Pulmonary artery endothelial cell (primary cell): ENCODE measurements at regions not wholly inside any gene's neighbourhood (a gene's known extent, or its start where the extent isn't known, plus 50 kb on each side); places are given as distances from the start of the nearest gene placed in this dataset.

Experiments
- DNase-seq: peaks from one replicate; pipeline ENCODE4 v3.0.0-alpha.2; 2011; ENCODE audit warnings: low read depth, low spot score

DNA sequence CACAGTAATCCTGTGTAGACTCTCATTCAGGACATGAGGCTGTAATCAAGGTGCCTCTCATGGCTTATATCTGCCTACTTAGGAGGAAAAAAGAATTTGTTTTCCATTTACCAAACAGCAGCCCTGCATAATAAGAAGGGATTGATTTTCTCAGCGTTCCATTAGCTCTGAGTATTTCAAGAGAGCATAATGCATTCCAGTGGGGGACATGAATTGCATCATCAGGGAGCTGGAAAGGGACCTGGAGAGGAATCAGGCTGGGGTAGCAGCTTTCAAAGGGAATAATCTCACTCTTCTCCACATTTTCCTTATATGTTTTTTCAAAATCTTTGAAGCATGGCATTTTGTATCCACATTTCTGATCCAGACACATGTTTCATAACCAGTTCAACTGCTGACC, 150.6 kb upstream of the ANKRD28 start:
- no peak for DNase-seq

DNA sequence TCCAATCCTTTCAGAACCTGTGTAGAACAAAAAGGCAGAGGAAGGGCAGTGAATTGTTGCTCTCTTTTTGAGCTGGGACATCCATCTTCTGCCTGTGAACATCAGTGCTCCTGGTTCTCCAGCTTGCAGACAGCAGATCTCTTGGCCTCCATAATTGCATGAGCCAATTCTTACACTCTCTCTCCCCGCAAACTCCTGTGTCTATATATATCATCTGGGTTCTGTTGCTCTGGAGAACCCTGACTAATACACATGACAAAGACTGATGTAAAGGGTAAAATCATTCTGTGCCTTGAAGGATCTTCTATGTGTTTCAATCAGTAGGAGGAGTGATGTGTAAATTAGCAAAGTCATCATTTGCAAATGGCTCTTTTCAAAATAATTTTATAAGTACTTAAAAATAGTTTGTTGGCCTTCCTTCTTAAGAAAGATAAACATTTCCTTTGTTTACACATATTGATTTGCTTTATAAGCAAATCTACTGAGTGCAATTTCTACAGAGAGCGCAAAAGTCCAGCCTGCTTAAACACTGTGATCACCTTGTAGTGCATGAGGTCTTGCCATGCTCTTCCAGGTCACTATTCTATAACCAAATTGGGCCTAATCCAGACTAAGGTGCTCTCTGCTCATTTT, 154.9 kb upstream of the ANKRD28 start:
- DNase-seq = no peak

DNA sequence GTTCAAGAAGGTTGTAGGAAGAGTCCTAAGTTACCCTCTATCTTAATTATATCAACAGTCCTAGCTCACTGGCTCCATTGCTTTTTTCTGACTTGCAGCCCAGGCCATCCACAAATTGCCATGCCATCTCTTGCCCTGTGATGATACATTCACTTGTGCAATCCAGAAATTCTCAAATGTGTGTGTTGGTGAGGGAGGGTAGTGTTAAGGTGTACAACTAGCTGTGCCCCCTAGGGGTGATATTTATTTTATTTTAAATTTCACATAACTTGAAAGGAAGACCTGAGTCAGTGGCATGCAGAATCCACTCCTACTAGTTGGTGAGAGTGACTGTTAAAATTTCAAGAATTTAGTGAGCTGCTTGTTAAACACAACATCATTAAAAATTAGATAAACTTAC, 156.1 kb upstream of the ANKRD28 start:
- DNase-seq = no peak

DNA sequence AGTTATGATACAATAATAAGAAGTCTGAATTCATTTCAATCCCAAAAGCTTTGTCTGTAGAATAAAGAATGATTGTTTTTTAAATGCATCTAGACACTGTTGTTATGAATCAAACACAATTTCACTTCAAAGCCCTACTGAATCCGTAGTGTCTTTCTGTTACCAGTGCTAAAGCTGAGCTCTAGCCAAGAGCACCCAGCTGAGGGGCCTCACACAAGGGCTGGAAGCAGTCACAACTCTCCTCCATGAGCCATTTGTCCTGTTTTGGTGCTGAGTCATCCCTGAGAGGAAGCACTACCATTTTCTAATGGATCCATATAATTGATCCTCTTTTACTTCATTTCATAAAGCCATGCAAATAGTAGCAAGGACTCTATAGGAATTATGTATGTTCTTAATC, 158.2 kb upstream of the ANKRD28 start:
- DNase-seq = no peak

DNA sequence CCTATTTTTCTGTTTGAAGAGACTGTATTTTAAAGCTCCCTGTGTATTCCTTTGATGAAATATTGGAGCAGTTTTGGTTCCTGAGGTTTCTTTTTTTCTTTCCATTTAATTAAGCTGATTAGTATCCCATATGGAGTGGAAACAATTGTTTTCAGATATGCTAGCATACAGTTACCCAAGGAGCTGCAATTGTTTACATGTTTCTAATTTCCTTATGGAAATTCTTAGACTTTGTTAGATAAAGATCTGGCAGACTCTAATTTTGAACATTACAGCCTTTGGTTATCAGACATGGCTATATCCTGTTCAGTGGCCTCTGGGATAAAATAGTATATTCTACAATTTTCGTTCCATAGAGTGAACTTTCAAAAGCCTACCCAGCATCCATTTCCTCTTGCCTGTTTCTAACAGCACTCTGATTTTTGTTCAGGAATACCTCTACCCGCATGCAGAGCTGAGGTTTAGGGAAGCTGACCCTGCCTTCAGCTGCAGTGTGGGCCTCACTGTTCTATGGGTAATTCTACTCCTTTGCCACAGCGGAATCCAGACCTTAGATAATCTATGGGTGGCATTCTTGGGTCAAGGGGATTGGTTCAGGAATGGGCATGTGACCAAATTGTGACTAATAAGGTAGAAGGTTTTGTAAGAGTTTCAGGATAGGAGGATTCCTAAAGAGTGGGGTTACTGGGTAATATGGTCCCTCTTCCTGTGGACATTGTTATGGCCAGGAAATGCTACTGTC, 161.1 kb upstream of the ANKRD28 start:
- DNase-seq = no peak

DNA sequence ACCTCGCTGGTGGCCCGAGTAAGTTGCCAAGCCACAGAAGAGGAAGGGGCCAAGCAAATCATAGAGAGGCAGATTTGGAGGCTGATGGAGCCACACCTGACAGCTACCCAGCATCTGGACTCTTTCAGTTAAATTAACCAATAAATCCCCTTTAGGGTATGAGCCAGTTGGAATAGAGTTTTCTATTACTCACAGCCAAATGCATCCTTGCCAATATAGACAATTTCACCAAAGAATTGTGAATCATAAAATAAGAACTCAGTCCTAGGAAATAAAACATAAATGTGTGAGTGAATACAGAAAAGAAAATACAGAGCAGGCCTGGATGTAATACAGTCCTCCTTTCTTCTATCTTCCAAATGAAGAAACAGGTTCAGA, 161.6 kb upstream of the ANKRD28 start:
- DNase-seq = no peak

DNA sequence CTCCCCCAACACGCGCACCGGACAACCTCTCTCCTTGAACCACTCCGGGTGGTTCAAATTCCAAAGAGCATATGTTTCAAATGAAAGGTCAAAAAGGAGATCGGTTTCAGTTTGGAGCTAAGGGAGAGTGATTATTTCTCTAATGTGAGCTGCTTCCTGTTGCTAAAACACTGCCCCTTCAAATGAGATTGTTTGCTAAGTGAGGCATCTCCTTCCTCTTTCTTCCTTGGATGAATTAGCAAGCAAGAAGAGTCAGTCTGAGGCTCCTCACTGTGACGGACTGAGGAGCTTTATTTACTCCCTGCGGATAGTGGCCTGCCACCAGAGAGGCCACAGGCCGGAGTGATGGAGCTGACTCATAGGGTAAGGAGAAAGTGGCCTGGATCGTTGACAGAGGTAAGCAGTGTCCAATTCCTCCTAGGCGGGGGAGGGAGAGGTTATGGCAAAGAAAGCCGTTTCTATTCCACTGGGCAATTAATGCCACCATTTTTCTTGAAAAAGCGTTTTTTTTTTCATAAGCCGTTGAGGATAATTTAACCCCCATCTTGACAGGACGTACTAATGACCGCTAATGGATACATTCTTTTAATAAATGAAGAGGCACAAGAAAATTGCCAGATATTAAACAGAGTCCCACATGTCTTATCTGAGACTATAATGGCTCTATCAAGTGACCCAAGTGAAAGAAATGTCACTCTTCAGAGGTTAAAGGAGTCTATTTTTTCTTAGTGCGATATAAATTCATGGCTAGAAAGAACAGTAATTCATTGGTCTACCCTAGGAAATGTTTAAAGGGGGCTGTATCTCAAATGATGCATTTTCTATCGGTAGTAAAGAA, 167.0 kb upstream of the ANKRD28 start:
- DNase-seq = no peak

DNA sequence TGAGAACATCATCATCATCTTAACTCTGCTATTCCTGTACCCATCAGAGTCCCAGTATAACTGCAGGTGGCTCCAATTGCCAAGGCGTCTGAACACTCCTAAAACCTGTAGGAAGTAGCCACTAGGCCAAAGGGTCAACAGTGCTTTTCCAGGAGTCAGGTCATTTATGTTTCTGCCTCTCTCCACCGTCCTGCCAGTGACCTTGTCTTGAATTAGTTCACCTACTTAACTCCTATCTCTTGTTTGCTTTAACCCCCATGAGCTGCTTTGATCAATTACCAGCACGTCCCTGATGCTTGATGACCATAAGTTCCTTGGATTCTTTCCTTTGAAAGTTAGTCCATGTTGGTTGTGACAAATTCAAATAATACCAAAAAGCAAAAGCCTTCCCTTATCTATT, 169.8 kb upstream of the ANKRD28 start:
- no peak for DNase-seq

DNA sequence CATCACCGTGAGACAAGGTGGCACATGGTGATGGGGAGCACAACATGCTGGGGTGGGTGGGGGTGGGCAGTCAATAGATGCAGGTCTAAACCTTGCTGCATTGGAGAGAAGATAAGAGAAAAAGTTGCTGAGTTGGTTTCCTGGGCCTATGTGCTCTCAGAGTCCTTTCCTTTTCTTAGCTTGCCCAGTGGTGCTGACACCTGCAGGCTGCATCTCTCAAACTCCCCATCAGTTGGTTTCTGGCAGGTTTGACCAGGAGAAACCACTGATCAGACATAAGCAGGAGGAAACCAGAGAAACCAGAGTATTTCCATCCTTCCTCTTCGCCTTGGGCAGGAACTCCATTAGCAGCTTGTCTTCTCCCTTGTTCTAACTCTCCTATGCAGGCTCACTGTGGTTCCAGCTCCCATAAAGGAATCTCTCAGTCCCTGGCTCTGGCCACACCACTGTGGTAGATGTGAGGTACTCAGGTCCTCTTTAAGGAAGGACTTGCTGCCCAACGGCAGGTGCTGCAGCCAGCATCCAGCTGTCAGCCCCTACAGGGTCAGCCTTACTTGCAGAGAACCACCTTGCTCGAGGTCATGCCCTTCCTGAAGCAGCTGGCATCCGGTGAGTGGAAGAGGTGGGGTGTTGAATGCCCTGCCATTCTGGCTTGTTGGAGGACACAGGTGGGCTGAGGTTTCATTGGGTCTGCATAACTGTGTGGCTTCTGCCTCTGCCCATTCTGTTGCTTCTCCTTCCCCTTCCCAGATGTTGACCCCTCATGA, 172.3 kb upstream of the ANKRD28 start:
- DNase-seq = no peak

DNA sequence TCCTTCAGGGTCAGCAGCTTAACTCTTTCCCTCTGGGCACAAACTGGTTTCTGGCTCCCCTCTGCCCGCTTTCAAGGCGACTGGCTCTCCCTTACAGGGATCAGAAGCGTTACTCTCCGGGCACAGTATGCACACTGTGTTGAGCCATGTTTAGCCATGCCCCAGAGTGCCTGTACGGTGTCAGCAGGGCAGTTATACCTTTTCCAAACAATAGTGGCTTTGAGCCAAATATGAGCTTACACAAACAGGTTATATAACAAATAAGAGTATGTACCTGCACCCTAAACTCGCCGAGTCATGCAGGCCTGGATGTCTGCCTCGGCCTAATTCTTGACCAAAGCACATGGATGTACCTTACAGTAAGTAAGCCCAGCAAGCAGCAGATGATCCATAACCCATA, 175.6 kb upstream of the ANKRD28 start:
- no peak for DNase-seq

DNA sequence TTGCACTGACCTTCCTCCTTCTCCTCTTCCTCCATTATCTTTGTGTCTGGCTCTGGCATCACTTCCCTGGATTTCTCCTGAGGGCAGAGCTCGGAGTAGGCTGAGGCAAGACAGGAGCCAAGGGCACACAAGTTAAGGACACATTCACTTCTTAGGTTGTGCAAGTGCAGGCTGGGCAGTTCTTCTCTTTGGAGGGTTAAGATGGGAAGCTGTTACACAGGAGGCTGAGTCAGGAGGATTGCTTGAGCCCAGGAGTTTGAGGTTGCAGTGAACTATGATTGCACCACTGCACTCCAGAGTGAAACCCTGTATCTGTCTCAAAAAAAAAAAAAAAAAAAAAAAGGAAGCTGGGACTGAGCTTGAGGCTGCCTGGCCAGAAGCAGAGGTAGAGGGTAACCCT, 176.2 kb upstream of the ANKRD28 start:
- no peak for DNase-seq

DNA sequence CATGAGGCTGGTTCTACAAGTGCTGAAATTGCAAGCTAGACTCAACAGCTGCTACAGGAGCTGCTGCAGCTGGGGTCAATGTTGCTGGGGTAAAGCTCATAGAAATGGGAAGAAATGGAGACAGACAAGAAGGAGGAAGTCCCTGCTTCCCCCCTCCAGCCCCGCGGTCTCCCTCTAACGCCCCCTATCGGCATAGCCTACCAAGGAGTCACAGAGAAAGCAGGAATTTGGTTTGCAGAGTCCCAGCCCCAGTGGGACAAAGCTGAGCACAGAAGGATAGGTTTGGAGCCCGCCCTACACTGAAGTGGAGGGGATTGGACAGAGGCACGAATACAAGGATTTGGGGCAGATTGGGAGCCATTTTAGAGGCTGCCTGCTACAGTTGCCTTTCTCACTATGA, 176.9 kb upstream of the ANKRD28 start:
- no peak for DNase-seq

DNA sequence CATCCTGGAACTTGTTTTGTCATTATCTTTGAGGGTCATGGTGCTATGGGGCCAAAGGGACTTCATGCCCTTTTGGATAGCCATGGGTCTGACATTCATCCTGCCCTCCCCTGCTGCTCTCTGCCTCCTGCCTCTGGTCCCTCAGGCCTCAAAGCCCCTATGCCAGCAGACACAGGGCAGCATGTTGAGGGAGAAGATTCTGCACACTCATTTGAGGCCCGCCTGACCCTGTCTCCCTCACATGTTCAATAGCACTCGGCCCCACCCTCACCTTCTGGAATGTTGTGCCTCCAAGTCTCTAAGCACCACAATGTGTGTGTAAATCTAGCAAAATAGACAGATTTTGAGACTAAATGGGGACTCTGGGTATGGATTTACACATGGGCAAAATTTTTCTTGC, 178.7 kb upstream of the ANKRD28 start:
- no peak for DNase-seq

DNA sequence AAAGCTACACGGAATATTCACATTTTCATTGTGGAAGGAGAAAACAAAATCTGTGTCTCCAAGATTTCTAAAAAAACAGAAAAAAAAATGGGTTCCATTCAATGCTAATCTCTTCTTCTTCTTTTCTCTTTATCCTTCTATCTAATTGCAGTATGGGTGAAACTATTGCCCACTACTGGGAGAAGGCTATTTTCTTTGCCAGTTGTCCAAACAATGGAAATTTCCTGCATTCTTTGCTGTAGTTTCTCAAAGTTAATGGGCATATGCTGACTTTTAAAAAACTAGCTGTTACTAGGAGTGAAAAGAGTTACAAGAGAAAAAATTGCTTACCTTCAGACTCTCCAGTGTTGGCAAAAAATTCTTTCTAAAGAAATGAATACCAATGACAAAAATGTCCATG, 179.3 kb upstream of the ANKRD28 start:
- DNase-seq = no peak

DNA sequence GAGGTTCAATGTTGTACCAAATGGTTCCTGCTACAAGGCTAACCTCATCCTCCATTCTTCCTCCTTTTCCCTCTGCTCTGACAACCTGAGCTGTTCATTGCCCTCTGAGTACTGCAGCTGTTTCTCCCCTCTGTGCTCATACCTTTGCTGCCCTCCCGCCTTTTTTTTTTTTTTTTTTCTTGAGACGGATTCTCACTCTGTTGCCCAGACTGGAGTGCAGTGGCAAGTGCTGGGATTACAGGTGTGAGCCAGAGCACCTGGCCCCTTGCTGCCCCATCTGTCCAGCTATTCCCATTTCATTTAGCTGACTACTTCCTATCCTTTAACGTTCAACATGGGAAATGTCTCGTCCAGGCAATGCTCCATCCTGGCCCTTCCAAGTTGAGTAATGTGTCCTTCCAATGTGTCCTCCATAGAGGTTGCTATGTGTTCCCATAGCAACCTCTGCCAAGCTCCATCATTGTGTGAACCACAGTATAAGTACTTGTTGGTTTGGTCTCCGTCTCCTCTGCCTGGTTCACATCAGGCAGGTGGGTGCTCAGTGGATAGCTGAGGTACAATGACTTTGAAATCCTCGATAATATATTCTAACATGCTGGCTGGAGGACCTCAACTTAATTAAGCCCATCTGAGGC, 179.9 kb upstream of the ANKRD28 start:
- DNase-seq = no peak

DNA sequence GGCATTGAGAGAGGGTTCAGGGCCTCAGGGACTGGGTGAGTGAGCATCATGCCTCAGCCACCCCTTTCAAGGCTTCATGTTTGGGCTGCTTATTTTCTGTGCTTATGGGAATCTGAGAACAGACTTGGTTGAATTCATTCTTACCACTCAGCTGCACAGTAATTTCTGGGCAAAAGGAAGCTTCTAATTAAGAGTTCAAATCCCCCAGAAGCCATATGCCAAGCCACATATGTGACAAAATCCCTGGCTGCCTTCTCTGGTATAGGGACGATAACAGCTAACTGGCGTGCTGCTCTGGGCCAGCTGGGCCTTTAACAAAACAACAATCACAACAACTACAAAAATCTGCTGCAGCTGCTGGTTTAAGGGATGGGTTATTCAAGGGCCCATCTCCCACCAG, 181.0 kb upstream of the ANKRD28 start:
- no peak for DNase-seq

DNA sequence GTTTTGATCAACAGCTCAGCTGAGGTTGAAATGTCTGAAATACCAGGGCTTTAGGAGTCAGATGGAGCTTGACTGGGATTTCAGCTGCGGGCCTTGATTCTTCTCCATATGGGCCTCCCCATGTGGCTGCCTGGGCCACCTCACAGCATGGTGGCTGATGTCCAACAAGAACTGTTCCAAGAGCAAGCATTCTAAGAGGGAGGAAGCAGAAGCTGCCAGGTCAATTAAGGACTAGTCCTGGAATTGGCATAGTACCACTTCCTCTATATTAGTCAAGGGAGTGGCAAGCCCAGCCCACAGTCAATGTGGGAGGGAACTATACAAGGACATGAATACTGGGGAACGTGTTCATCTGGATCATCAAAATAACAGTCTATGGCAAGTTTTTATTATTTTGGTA, 181.7 kb upstream of the ANKRD28 start:
- DNase-seq = no peak

DNA sequence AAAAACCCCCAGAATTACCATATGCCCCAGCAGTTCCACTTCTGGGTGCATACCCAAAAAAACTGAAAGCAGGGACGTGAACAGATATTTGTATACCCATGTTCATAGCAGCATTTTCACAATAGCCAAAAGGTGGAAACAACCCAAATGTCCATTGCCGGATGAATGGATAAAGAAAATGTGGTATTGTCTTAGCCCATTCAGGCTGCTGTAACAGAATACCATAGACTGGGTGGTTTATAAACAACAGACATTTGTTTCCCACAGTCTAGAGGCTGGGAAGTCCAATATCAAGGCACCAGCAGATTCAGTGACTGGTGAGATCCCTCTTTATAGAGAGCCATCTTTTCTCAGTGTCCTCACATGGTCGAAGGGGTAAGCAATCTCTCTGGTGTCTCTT, 182.1 kb upstream of the ANKRD28 start:
- no peak for DNase-seq

DNA sequence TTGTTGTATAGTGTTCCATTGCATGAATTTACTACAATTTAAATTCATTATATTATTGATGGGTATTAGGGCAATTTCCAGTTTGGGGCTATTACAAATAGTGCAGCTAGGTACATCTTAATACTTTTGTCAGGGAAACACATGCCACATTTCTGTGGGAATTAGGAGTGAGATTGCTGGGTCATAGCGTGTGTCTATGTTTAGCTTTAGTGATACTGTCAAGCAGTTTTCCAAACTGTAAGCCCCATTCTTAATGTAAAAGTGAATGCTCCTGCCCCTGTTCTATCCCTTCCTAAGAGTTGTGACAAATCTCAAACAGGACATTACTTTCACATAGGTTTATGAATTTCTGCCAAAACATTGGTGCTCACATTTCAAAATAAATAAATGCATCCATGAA, 184.5 kb upstream of the ANKRD28 start:
- no peak for DNase-seq

DNA sequence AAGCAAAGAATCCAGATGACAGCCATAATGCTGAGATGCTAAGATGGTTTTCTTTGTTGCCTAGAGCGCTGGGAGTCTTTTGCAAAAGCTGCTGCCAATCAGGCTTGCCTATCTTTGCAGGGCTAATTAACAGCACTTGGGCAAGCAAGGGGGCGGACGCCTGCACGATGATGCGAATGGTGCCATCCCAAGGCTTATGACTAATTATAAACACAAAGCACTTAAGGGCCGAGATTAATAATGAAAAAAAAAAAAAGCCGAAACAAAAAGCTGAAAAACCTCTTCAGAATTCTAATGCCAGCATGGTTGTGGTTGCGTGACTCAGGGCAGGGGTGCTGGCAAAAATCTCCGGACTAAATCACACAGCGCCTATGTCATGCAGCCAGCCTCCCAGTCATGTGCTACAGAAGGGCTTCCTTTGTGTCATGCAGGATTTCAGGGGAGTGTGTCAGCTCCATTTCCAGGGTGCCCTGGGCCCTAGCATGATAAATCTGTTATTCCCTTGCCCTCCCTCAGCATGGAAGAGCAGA, 185.0 kb upstream of the ANKRD28 start:
- no peak for DNase-seq

DNA sequence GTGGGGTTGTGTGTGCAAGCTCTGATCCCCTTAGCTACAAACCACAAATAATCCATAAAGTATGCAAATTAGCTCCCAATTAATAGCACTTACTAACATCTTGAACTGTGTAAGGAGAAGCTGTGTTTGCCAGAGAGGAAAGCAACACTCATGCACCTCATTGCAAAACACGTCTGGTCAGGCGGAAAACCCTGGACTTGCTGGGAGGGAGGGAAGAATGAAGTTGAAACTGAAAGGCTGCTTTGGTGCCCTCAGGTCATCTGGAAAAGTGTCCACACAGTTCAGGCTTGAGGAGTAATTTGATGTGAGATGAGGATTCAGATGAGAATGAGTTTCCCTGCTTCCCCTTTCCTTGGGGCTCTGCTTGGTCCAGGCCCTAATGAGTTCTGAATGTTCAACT, 185.5 kb upstream of the ANKRD28 start:
- DNase-seq = no peak
